ENCODE measurements at regions not wholly inside any gene's neighbourhood (a gene's known extent, or its start where the extent isn't known, plus 50 kb on each side); places are given as distances from the start of the nearest gene placed in this dataset.

GRCh38 chr11:104657083-104657482 lies 241.2 kb downstream of the CASP12 start:
- Histone ChIP-seq H3K36me3 (no peaks in the 10 kb centered on the region), H3K27ac (no peak overlapping the region), H3K4me1 (no peaks in the 10 kb centered on the region), H3K9me3 (no peaks in the 10 kb centered on the region), H3K27me3 (no peaks in the 10 kb centered on the region), H3K4me3 (no peak overlapping the region)
- ATAC-seq (no peak), DNase-seq (no peak)
- in situ Hi-C loops (cut with MboI; ENCODE audit: low sequenced_read_pairs in 4 of 4) = no loop called here
- intact Hi-C loops (cut with DNase I; ENCODE audit: low total_unique reads) = no loop called here
- TF ChIP-seq CTCF (IDR thresholded peaks at IDR 0.05 in 4 of 5, conservative IDR thresholded peaks at IDR 0.05 in 1 of 5) = no peak
- no peak for TF ChIP-seq POLR2A (IDR thresholded peaks at IDR 0.05)

- no peaks in the 10 kb centered on the region for H3K4me1 ChIP-seq
- in situ Hi-C loops (cut with MboI; ENCODE audit: low sequenced_read_pairs in 4 of 4) (no loop called here), intact Hi-C loops (cut with DNase I; ENCODE audit: low total_unique reads) (no loop called here)
- DNase-seq (no peak), ATAC-seq (no peak)
- no peak overlapping the region for H3K4me3 ChIP-seq
- no peak for TF ChIP-seq CTCF (IDR thresholded peaks at IDR 0.05 in 4 of 5, conservative IDR thresholded peaks at IDR 0.05 in 1 of 5)
- no peak for TF ChIP-seq POLR2A (IDR thresholded peaks at IDR 0.05)
- H3K27ac ChIP-seq = no peak overlapping the region
- no peaks in the 10 kb centered on the region for H3K36me3 ChIP-seq
- H3K27me3 ChIP-seq = no peaks in the 10 kb centered on the region
- no peaks in the 10 kb centered on the region for H3K9me3 ChIP-seq
Observed at GRCh38 chr11:104655066-104655465, 243.2 kb downstream of the CASP12 start.

- no peak overlapping the region for H3K27ac ChIP-seq
- no peaks in the 10 kb centered on the region for H3K4me1 ChIP-seq
- no peaks in the 10 kb centered on the region for H3K27me3 ChIP-seq
- DNase-seq (no peak), ATAC-seq (no peak)
- no peaks in the 10 kb centered on the region for H3K9me3 ChIP-seq
- in situ Hi-C loops (cut with MboI; ENCODE audit: low sequenced_read_pairs in 4 of 4) (no loop called here), intact Hi-C loops (cut with DNase I; ENCODE audit: low total_unique reads) (no loop called here)
- no peaks in the 10 kb centered on the region for H3K36me3 ChIP-seq
- no peak for TF ChIP-seq CTCF (IDR thresholded peaks at IDR 0.05 in 4 of 5, conservative IDR thresholded peaks at IDR 0.05 in 1 of 5)
- no peak for TF ChIP-seq POLR2A (IDR thresholded peaks at IDR 0.05)
- no peak overlapping the region for H3K4me3 ChIP-seq
Observed at GRCh38 chr11:104654181-104654813, 244.0 kb downstream of the CASP12 start.

GRCh38 chr11:104653407-104653806 lies 244.9 kb downstream of the CASP12 start:
- Histone ChIP-seq H3K4me3 (no peak overlapping the region), H3K27ac (no peak overlapping the region)

More at GRCh38 chr11:104653407-104653806, 244.9 kb downstream of the CASP12 start:
- H3K27me3 ChIP-seq = no peaks in the 10 kb centered on the region
- no peaks in the 10 kb centered on the region for H3K36me3 ChIP-seq
- ATAC-seq (no peak), DNase-seq (no peak)
- intact Hi-C loops (cut with DNase I; ENCODE audit: low total_unique reads) (no loop called here), in situ Hi-C loops (cut with MboI; ENCODE audit: low sequenced_read_pairs in 4 of 4) (no loop called here)
- TF ChIP-seq CTCF (IDR thresholded peaks at IDR 0.05 in 4 of 5, conservative IDR thresholded peaks at IDR 0.05 in 1 of 5) (no peak), POLR2A (IDR thresholded peaks at IDR 0.05) (no peak)
- no peaks in the 10 kb centered on the region for H3K4me1 ChIP-seq
- no peaks in the 10 kb centered on the region for H3K9me3 ChIP-seq
